Spleen (tissue), 7 donors: ENCODE measurements at regions not wholly inside any gene's neighbourhood (a gene's known extent, or its start where the extent isn't known, plus 50 kb on each side); places are given as distances from the start of the nearest gene placed in this dataset.

Experiments
- POLR2A ChIP-seq, 3 donors: fragments of 450-650 bp; IDR thresholded peaks; one replicate each; pipeline ENCODE4 v1.5.1; 2017; ENCODE audit warnings: antibody characterized with exemption in 3 of 3, mild to moderate bottlenecking in 1 of 3
- TF ChIP-seq, protein P1 (sequence below), 11 experiments: fragments of 200-600 bp in 7 of 11; fragments of 450-650 bp in 4 of 11; sonication (generic) in 4 of 11; IDR thresholded peaks in 8 of 11; conservative IDR thresholded peaks in 3 of 11; 1 replicate in 7 of 11; 2 replicates in 4 of 11; pipeline versions ENCODE4 v1.4.0 to v1.8.0; 2016 to 2021; ENCODE audit warnings: antibody characterized with exemption in 11 of 11, inconsistent platforms in 4 of 11, mild to moderate bottlenecking in 1 of 11
- donor health status: DM: no; HTN: no; CAD: no; lungs with moderate emphysema.
- donor health status: DM: no; HTN: no; CAD: no.
- donor health status: DM: no; HTN: no; CAD: no.

GRCh38 chr1:238239343-238239742 lies 348.6 kb upstream of the ZP4 start:
- TF ChIP-seq, protein P1, sequence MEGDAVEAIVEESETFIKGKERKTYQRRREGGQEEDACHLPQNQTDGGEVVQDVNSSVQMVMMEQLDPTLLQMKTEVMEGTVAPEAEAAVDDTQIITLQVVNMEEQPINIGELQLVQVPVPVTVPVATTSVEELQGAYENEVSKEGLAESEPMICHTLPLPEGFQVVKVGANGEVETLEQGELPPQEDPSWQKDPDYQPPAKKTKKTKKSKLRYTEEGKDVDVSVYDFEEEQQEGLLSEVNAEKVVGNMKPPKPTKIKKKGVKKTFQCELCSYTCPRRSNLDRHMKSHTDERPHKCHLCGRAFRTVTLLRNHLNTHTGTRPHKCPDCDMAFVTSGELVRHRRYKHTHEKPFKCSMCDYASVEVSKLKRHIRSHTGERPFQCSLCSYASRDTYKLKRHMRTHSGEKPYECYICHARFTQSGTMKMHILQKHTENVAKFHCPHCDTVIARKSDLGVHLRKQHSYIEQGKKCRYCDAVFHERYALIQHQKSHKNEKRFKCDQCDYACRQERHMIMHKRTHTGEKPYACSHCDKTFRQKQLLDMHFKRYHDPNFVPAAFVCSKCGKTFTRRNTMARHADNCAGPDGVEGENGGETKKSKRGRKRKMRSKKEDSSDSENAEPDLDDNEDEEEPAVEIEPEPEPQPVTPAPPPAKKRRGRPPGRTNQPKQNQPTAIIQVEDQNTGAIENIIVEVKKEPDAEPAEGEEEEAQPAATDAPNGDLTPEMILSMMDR (IDR thresholded peaks at IDR 0.05 in 8 of 11, conservative IDR thresholded peaks at IDR 0.05 in 3 of 11): no peak
- no peak for TF ChIP-seq POLR2A (IDR thresholded peaks at IDR 0.05)
